ENCODE measurements at regions not wholly inside any gene's neighbourhood (a gene's known extent, or its start where the extent isn't known, plus 50 kb on each side); places are given as distances from the start of the nearest gene placed in this dataset.

DNA sequence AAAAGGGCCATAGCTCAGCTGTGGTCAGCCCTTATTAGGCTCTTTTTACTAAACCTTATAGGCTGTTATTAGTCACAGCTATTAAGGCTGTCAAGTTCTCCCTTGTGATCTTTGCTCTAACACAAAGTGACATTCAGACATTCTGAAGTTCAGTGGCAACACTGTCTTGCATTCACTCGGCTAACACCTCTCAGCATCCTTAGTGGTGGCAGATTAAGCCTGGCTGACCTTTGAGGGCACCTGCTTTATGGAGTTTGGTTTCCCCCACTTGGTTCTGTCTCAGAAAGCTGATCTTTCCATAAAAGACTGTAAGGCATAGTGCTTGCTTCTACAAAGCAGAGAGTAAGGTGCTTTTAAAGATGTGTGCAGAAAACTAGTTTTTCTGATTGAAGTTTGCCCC, 677.4 kb upstream of the TMEM132C start (continued):
- TF ChIP-seq ZNF462 (CRISPR knock-in tag; IDR thresholded peaks at IDR 0.05) (no peak), JUNB (IDR thresholded peaks at IDR 0.05; ENCODE audit: unreplicated experiment) (no peak), EZH2phosphoT487 (IDR thresholded peaks at IDR 0.05; ENCODE audit: unreplicated experiment) (no peak), ETS1 (IDR thresholded peaks at IDR 0.05) (no peak)
- TF ChIP-seq, protein P1, sequence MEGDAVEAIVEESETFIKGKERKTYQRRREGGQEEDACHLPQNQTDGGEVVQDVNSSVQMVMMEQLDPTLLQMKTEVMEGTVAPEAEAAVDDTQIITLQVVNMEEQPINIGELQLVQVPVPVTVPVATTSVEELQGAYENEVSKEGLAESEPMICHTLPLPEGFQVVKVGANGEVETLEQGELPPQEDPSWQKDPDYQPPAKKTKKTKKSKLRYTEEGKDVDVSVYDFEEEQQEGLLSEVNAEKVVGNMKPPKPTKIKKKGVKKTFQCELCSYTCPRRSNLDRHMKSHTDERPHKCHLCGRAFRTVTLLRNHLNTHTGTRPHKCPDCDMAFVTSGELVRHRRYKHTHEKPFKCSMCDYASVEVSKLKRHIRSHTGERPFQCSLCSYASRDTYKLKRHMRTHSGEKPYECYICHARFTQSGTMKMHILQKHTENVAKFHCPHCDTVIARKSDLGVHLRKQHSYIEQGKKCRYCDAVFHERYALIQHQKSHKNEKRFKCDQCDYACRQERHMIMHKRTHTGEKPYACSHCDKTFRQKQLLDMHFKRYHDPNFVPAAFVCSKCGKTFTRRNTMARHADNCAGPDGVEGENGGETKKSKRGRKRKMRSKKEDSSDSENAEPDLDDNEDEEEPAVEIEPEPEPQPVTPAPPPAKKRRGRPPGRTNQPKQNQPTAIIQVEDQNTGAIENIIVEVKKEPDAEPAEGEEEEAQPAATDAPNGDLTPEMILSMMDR (conservative IDR thresholded peaks at IDR 0.05; ENCODE audit: low read depth in 2 of 2): no peak

DNA sequence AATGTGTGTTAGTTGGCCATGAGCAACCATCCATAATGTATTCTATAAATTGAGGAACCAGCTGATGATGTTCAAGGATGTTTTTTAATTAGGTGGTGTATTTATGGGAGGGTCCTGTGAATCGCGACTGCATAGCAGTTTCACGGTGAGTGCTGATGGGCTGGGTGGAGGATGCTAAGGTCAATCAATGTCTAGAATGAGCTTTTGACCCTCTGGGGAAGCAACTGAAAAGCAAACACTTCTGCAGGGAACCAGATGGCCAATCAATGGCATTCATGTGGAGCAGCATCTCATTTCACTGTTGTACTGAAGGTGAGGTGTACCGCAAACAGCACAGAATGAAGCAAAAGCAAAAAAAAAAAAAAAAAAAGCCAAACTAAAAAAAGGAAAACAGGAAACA, 676.1 kb upstream of the TMEM132C start:
- H3K27me3 ChIP-seq (ENCODE audit: insufficient read depth): no peaks in the 10 kb centered on the region
- H3K4me3 ChIP-seq: no peak overlapping the region
- 0 out of 2 replicates have a peak, but pooled peaks cover 3% of the 10 kb centered on the region for H3F3A ChIP-seq (replicated peaks; ENCODE audit: low read depth)
- Mint-ChIP-seq H3K4me1 (no peaks in the 10 kb centered on the region), H3K36me3 (ENCODE audit: low read depth) (peaks cover 49% of the 10 kb centered on the region), H3K27ac (no peak overlapping the region), H3K9me3 (peaks cover 99% of the 10 kb centered on the region), H3K27me3 (ENCODE audit: insufficient read depth, low read depth, poor library complexity) (peaks cover 4% of the 10 kb centered on the region), H3K4me3 (no peak overlapping the region)
- DNase-seq (ENCODE audit: low spot score) (no peak), ATAC-seq (no peak)
- no peaks in the 10 kb centered on the region for H3K79me2 ChIP-seq (replicated peaks; ENCODE audit: insufficient read depth)
- no peak overlapping the region for H2AFZ ChIP-seq
- H4K20me1 ChIP-seq (replicated peaks; ENCODE audit: insufficient read depth): no peaks in the 10 kb centered on the region
- no peaks in the 10 kb centered on the region; the same call in 1 of the 2 replicates for H3K36me3 ChIP-seq (ENCODE audit: insufficient read depth)
- no peak overlapping the region for H3K4me2 ChIP-seq
- H3K4me1 ChIP-seq (ENCODE audit: insufficient read depth): peaks cover 56% of the 10 kb centered on the region
- H3K9me2 ChIP-seq (ENCODE audit: insufficient read depth): 0 out of 2 replicates have a peak, but pooled peaks cover 3% of the 10 kb centered on the region
- no peak overlapping the region for H3K27ac ChIP-seq (ENCODE audit: low read depth)
- TF ChIP-seq ETS1 (IDR thresholded peaks at IDR 0.05): no peak
- TF ChIP-seq EZH2 (IDR thresholded peaks at IDR 0.05; ENCODE audit: low read depth, unreplicated experiment): no peak
- no peak for TF ChIP-seq ZNF114 (CRISPR knock-in tag; IDR thresholded peaks at IDR 0.05)
- no peak for TF ChIP-seq STAT1 (IDR thresholded peaks at IDR 0.05; ENCODE audit: unreplicated experiment)
- TF ChIP-seq CREB1 (CRISPR knock-in tag; IDR thresholded peaks at IDR 0.05; ENCODE audit: low read depth): no peak
- TF ChIP-seq REST (IDR thresholded peaks at IDR 0.05; ENCODE audit: unreplicated experiment): no peak
- TF ChIP-seq NANOG (IDR thresholded peaks at IDR 0.05; ENCODE audit: borderline replicate concordance): no peak
